ENCODE measurements at regions not wholly inside any gene's neighbourhood (a gene's known extent, or its start where the extent isn't known, plus 50 kb on each side); places are given as distances from the start of the nearest gene placed in this dataset.

- intact Hi-C loops (cut with DNase I) = no loop called here
- Histone ChIP-seq H3K4me1 (no peaks in the 10 kb centered on the region), H3K4me3 (no peak overlapping the region), H3K27me3 (ENCODE audit: low read depth) (peaks cover 6% of the 10 kb centered on the region), H3K9me3 (no peaks in the 10 kb centered on the region), H3K27ac (no peak overlapping the region), H3K36me3 (no peaks in the 10 kb centered on the region)
- DNase-seq = no peak
- TF ChIP-seq, protein P1, sequence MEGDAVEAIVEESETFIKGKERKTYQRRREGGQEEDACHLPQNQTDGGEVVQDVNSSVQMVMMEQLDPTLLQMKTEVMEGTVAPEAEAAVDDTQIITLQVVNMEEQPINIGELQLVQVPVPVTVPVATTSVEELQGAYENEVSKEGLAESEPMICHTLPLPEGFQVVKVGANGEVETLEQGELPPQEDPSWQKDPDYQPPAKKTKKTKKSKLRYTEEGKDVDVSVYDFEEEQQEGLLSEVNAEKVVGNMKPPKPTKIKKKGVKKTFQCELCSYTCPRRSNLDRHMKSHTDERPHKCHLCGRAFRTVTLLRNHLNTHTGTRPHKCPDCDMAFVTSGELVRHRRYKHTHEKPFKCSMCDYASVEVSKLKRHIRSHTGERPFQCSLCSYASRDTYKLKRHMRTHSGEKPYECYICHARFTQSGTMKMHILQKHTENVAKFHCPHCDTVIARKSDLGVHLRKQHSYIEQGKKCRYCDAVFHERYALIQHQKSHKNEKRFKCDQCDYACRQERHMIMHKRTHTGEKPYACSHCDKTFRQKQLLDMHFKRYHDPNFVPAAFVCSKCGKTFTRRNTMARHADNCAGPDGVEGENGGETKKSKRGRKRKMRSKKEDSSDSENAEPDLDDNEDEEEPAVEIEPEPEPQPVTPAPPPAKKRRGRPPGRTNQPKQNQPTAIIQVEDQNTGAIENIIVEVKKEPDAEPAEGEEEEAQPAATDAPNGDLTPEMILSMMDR (IDR thresholded peaks at IDR 0.05) = no peak
- no peak for ATAC-seq
Observed at GRCh38 chr16:13856811-13857511, 63.0 kb upstream of the ERCC4 start.

DNA sequence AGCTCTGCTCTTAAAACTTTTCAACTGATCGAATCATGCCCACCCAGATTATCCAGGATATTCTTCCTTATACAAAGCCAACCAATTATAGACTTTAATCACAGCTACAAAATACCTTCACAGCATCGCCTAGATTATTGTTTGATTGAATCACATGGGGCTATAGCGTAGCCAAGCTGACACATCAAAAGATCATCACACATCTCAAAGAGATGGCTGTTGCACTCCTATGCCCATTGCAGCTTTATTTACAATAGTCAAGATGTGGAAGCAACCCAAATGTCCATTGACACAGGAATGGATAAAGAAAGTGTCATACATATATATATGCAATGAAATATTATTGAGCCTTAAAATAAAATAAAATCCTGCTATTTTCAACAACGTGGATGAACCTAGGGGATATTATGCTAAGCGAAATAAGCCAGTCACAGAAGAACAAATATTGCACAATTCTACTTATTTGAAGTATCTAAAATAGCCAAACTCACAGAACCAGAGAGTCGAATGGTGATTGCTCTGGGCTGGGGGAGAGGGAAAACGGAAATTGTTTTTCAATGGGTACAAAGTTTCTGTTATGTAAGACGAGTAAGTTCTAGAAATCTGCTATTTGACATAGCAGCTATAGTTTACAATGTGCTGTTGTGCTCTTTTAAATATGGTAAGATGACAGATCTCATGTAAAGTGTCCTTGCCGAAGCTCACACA lies 60.9 kb upstream of the ERCC4 start:
- Histone ChIP-seq H3K4me1 (no peaks in the 10 kb centered on the region), H3K9me3 (no peaks in the 10 kb centered on the region), H3K27me3 (ENCODE audit: low read depth) (peaks cover 6% of the 10 kb centered on the region), H3K27ac (no peak overlapping the region), H3K4me3 (no peak overlapping the region), H3K36me3 (no peaks in the 10 kb centered on the region)
- intact Hi-C loops (cut with DNase I) = no loop called here
- DNase-seq (no peak), ATAC-seq (no peak)
- TF ChIP-seq, protein P1 (IDR thresholded peaks at IDR 0.05) = no peak

- intact Hi-C loops (cut with DNase I) = no loop called here
- DNase-seq (no peak), ATAC-seq (no peak)
- Histone ChIP-seq H3K36me3 (no peaks in the 10 kb centered on the region), H3K4me1 (no peaks in the 10 kb centered on the region), H3K9me3 (no peaks in the 10 kb centered on the region), H3K27ac (no peak overlapping the region), H3K4me3 (no peak overlapping the region), H3K27me3 (ENCODE audit: low read depth) (peaks cover 5% of the 10 kb centered on the region)
- TF ChIP-seq, protein P1 (IDR thresholded peaks at IDR 0.05) = no peak
Observed at GRCh38 chr16:13863075-13863765, 56.7 kb upstream of the ERCC4 start.

GRCh38 chr16:13864689-13865088 lies 55.3 kb upstream of the ERCC4 start:
- ATAC-seq (no peak), DNase-seq (no peak)
- TF ChIP-seq, protein P1 (IDR thresholded peaks at IDR 0.05) = no peak
- intact Hi-C loops (cut with DNase I) = no loop called here
- H3K27me3 ChIP-seq (ENCODE audit: low read depth) = peaks cover 4% of the 10 kb centered on the region
- H3K4me3 ChIP-seq = no peak overlapping the region
- no peaks in the 10 kb centered on the region for H3K9me3 ChIP-seq
- H3K27ac ChIP-seq = no peak overlapping the region
- no peaks in the 10 kb centered on the region for H3K36me3 ChIP-seq
- H3K4me1 ChIP-seq = no peaks in the 10 kb centered on the region

GRCh38 chr16:13866073-13866472 lies 53.9 kb upstream of the ERCC4 start:
- Histone ChIP-seq H3K27me3 (ENCODE audit: low read depth) (peaks cover 4% of the 10 kb centered on the region), H3K36me3 (no peaks in the 10 kb centered on the region), H3K27ac (no peak overlapping the region), H3K9me3 (no peaks in the 10 kb centered on the region), H3K4me1 (no peaks in the 10 kb centered on the region), H3K4me3 (no peak overlapping the region)
- TF ChIP-seq, protein P1 (IDR thresholded peaks at IDR 0.05) = peak; percentile 79
- DNase-seq = peak; percentile 73
- intact Hi-C loops (cut with DNase I) = no loop called here
- ATAC-seq = peak; percentile 89 to 93
